ENCODE measurements at regions not wholly inside any gene's neighbourhood (a gene's known extent, or its start where the extent isn't known, plus 50 kb on each side); places are given as distances from the start of the nearest gene placed in this dataset.

DNA sequence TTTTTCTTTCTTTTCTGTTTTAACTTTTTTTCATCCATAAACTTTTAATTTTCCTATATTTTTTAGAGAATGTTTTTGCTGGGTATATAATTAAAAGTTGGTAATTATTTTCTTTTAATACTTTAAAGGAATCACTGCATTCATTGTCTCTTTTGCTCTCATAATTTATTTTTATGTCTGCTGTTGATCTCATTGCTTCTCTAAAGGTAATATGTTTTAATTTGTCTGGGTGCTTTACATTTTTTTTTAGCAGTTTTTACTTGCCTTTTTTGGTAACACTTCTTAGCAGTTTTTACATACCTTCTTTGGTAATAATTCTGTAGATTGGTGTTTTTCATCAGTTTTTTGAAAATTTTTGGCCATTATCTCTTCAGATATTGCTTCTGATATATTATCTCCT lies 89.4 kb upstream of the BMAL1 start:
- TF ChIP-seq, protein P1, sequence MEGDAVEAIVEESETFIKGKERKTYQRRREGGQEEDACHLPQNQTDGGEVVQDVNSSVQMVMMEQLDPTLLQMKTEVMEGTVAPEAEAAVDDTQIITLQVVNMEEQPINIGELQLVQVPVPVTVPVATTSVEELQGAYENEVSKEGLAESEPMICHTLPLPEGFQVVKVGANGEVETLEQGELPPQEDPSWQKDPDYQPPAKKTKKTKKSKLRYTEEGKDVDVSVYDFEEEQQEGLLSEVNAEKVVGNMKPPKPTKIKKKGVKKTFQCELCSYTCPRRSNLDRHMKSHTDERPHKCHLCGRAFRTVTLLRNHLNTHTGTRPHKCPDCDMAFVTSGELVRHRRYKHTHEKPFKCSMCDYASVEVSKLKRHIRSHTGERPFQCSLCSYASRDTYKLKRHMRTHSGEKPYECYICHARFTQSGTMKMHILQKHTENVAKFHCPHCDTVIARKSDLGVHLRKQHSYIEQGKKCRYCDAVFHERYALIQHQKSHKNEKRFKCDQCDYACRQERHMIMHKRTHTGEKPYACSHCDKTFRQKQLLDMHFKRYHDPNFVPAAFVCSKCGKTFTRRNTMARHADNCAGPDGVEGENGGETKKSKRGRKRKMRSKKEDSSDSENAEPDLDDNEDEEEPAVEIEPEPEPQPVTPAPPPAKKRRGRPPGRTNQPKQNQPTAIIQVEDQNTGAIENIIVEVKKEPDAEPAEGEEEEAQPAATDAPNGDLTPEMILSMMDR (IDR thresholded peaks at IDR 0.05): no peak
- TF ChIP-seq ZFX (IDR thresholded peaks at IDR 0.05; ENCODE audit: borderline replicate concordance): no peak

All from 22Rv1 (cell line).